ENCODE measurements at regions not wholly inside any gene's neighbourhood (a gene's known extent, or its start where the extent isn't known, plus 50 kb on each side); places are given as distances from the start of the nearest gene placed in this dataset.

DNA sequence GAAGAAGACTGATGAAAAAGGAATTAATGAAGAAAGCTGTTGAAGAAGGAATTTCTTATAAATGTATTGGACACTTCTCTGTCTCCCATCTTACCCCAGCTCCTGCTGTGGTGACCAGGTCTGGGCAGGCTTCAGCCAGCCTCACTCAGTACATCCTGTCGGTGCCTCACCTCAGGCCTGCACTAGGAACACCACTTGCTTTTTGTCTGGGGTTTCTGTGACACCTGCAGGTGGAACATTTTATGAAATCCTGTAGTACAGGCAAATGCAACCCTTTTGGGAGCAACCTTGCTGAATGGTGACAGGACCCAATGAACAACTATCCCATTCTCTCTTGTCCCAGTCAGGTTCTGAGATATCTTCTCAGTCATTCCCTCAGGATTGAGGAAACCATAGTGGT lies 129.7 kb downstream of the PRDM13 start:
- TF ChIP-seq POLR2AphosphoS5 (IDR thresholded peaks at IDR 0.05; ENCODE audit: low read depth, low read length) (no peak), POLR2A (IDR thresholded peaks at IDR 0.05; ENCODE audit: low read depth, low read length) (no peak)
